NCI-H2107 (cell line): ENCODE measurements at regions not wholly inside any gene's neighbourhood (a gene's known extent, or its start where the extent isn't known, plus 50 kb on each side); places are given as distances from the start of the nearest gene placed in this dataset.
"Not testable (repeated sequence)": the region's sequence is repeated elsewhere in the genome, so short reads cannot be mapped to it uniquely, and the experiment has no call there.

Experiments
- DNase-seq: peaks from one replicate; lab custom pipeline; 2025; lab: John Stamatoyannopoulos, UW

GRCh38 chr7:86592185-86592584 is 51.5 kb upstream of the GRM3 start:
- no peak for DNase-seq

- no peak for DNase-seq
These were observed 69.7 kb upstream of the GRM3 start for GRCh38 chr7:86574006-86574405.

- no peak for DNase-seq
These were observed 84.8 kb upstream of the GRM3 start for GRCh38 chr7:86558680-86559501.

GRCh38 chr7:86534641-86535040 is 109.1 kb upstream of the GRM3 start:
- DNase-seq = no peak

- DNase-seq = no peak
These were observed 139.5 kb upstream of the GRM3 start for GRCh38 chr7:86504229-86504628.

GRCh38 chr7:86499986-86500385 is 143.7 kb upstream of the GRM3 start:
- DNase-seq = no peak

GRCh38 chr7:86485827-86486226 is 157.9 kb upstream of the GRM3 start:
- no peak for DNase-seq

- no peak for DNase-seq
These were observed 164.6 kb upstream of the GRM3 start for GRCh38 chr7:86479144-86479543.

GRCh38 chr7:86477343-86477935 is 166.3 kb upstream of the GRM3 start:
- no peak for DNase-seq

GRCh38 chr7:86470763-86471162 is 172.9 kb upstream of the GRM3 start:
- no peak for DNase-seq

- DNase-seq = peak; percentile 35
These were observed 173.9 kb upstream of the GRM3 start for GRCh38 chr7:86469680-86470295.

GRCh38 chr7:86454753-86455152 is 189.0 kb upstream of the GRM3 start:
- no peak for DNase-seq

- DNase-seq = no peak
These were observed 190.3 kb upstream of the GRM3 start for GRCh38 chr7:86453454-86453853.

GRCh38 chr7:86448856-86449255 is 194.9 kb upstream of the GRM3 start:
- no peak for DNase-seq

- DNase-seq = no peak
These were observed 198.4 kb upstream of the GRM3 start for GRCh38 chr7:86445285-86445684.

- DNase-seq = no peak
These were observed 199.5 kb upstream of the GRM3 start for GRCh38 chr7:86444245-86444644.

GRCh38 chr7:86440420-86440819 is 203.3 kb upstream of the GRM3 start:
- DNase-seq = not testable (repeated sequence)

GRCh38 chr7:86437951-86438450 is 205.7 kb upstream of the GRM3 start:
- DNase-seq = no peak

GRCh38 chr7:86431761-86432160 is 211.9 kb upstream of the GRM3 start:
- no peak for DNase-seq

- DNase-seq = no peak
These were observed 231.9 kb upstream of the GRM3 start for GRCh38 chr7:86411814-86412213.

- no peak for DNase-seq
These were observed 236.4 kb upstream of the GRM3 start for GRCh38 chr7:86407291-86407690.

- no peak for DNase-seq
These were observed 251.9 kb upstream of the GRM3 start for GRCh38 chr7:86391813-86392212.

GRCh38 chr7:86375602-86376001 is 268.1 kb upstream of the GRM3 start:
- DNase-seq = not testable (repeated sequence)
